B cell (primary cell): ENCODE measurements at regions not wholly inside any gene's neighbourhood (a gene's known extent, or its start where the extent isn't known, plus 50 kb on each side); places are given as distances from the start of the nearest gene placed in this dataset.

Experiments
- ATAC-seq: fragments of 200-7000 bp; cut with Tn5 transposase; one replicate; pipeline ENCODE4 v1.10.0; 2021; ENCODE audit warnings: low read depth, mild to moderate bottlenecking, moderate number of reproducible peaks, moderate library complexity
- CTCF ChIA-PET: fragments of 350-600 bp; sonication (Branson Sonifier 250); formaldehyde crosslinking; loops from one replicate; lab custom pipeline; 2021; ENCODE audit warnings: antibody characterized with exemption, inconsistent platforms; lab: Charles Lee
- POLR2A ChIA-PET: fragments of 350-600 bp; sonication (Branson Sonifier 250); formaldehyde crosslinking; loops from one replicate; lab custom pipeline; 2021; ENCODE audit warnings: antibody characterized with exemption; lab: Charles Lee
- DNase-seq: peaks from one replicate; pipeline ENCODE4 v3.0.0; 2013
- H2AFZ ChIP-seq: 2 replicates; pipeline ENCODE4 v1.6.1; 2012; ENCODE audit warnings: mild to moderate bottlenecking, low read depth, low read length; ENCODE audit not compliant: insufficient read depth, poor library complexity, severe bottlenecking
- H3K27ac ChIP-seq, 2 donors: 1 replicate in 1 of 2; 2 replicates in 1 of 2; pipeline ENCODE4 v1.5.1; 2012 to 2013; ENCODE audit warnings: low read length in 2 of 2, mild to moderate bottlenecking in 2 of 2, moderate library complexity in 1 of 2
- H3K27me3 ChIP-seq, 4 experiments: fragments of 200-600 bp in 1 of 4; sonication (generic) in 1 of 4; replicated peaks in 1 of 4; 1 replicate in 2 of 4; 2 replicates in 2 of 4; pipeline versions ENCODE4 v1.6.1 to v1.7.0; 2013 to 2016; ENCODE audit warnings: low read length in 3 of 4, mild to moderate bottlenecking in 2 of 4, mixed read lengths in 1 of 4, moderate library complexity in 1 of 4; ENCODE audit not compliant: insufficient read depth in 4 of 4, control insufficient read depth in 3 of 4; ENCODE audit errors: control extremely low read depth in 1 of 4
- H3K36me3 ChIP-seq, 2 experiments: replicated peaks in 1 of 2; 1 replicate in 1 of 2; 2 replicates in 1 of 2; pipeline versions ENCODE4 v1.6.1 to v1.7.1; 2013; ENCODE audit warnings: low read length in 1 of 2; ENCODE audit not compliant: insufficient read depth in 2 of 2, control insufficient read depth in 1 of 2; ENCODE audit errors: control extremely low read depth in 1 of 2, extremely low read depth in 1 of 2
- H3K4me1 ChIP-seq, 2 donors: fragments of 200-600 bp in 1 of 2; sonication (generic) in 1 of 2; 1 replicate in 1 of 2; 2 replicates in 1 of 2; pipeline versions ENCODE4 v1.5.1 to v1.6.1; 2013 to 2017; ENCODE audit warnings: low read length in 2 of 2; ENCODE audit not compliant: control insufficient read depth in 2 of 2, insufficient read depth in 2 of 2
- H3K4me2 ChIP-seq: replicated peaks from 2 replicates; pipeline ENCODE3; 2012; ENCODE audit warnings: mild to moderate bottlenecking, low read depth, low read length; ENCODE audit not compliant: poor library complexity, severe bottlenecking
- H3K4me3 ChIP-seq, 5 experiments: fragments of 200-600 bp in 1 of 5; sonication (generic) in 1 of 5; 1 replicate in 3 of 5; 2 replicates in 2 of 5; pipeline versions ENCODE4 v1.5.1 to v1.7.0; 2011 to 2016; ENCODE audit warnings: low read length in 4 of 5, mild to moderate bottlenecking in 4 of 5, low read depth in 2 of 5, control low read depth in 1 of 5, moderate library complexity in 1 of 5; ENCODE audit not compliant: insufficient read depth in 1 of 5; ENCODE audit errors: control extremely low read depth in 1 of 5, extremely low read depth in 1 of 5
- H3K79me2 ChIP-seq: fragments of 200-600 bp; sonication (generic); one replicate; pipeline ENCODE4 v1.6.0; 2016; ENCODE audit warnings: low read length; ENCODE audit not compliant: control insufficient read depth, insufficient read depth
- H3K9ac ChIP-seq: fragments of 200-600 bp; sonication (generic); 2 replicates; pipeline ENCODE4 v1.6.1; 2017; ENCODE audit warnings: mild to moderate bottlenecking, low read length, moderate library complexity
- H3K9me3 ChIP-seq, 3 donors: one replicate each; pipeline versions ENCODE4 v1.6.1 to v1.7.1; 2013; ENCODE audit warnings: low read length in 2 of 3; ENCODE audit not compliant: control insufficient read depth in 2 of 3, insufficient read depth in 1 of 3; ENCODE audit errors: control extremely low read depth in 1 of 3
- H4K20me1 ChIP-seq: 2 replicates; pipeline ENCODE4 v1.6.0; 2012; ENCODE audit warnings: mild to moderate bottlenecking, low read length; ENCODE audit not compliant: insufficient read depth, control insufficient read depth, poor library complexity, severe bottlenecking
- H3K27ac Mint-ChIP-seq: one replicate; pipeline ENCODE4 v1.8.0; 2021; ENCODE audit warnings: mixed read lengths
- H3K27me3 Mint-ChIP-seq: one replicate; pipeline ENCODE4 v1.8.0; 2021; ENCODE audit warnings: mixed read lengths
- H3K4me1 Mint-ChIP-seq: one replicate; pipeline ENCODE4 v1.8.0; 2021; ENCODE audit warnings: mixed read lengths
- H3K4me3 Mint-ChIP-seq: one replicate; pipeline ENCODE4 v1.8.0; 2021; ENCODE audit warnings: mixed read lengths
- H3K9me3 Mint-ChIP-seq: one replicate; pipeline ENCODE4 v1.8.0; 2022; ENCODE audit warnings: mixed read lengths; ENCODE audit not compliant: insufficient read depth
- EZH2 ChIP-seq: IDR thresholded peaks from 2 replicates; pipeline ENCODE4 v1.6.1; 2012; ENCODE audit warnings: borderline replicate concordance, low read depth, mild to moderate bottlenecking, moderate library complexity, low read length; ENCODE audit not compliant: insufficient read depth, poor library complexity, severe bottlenecking
- WGBS: methylation state at CpG from one replicate; pipeline ENCODE4 v1.1.5; 2013; ENCODE audit warnings: missing lambda C conversion rate; ENCODE audit not compliant: insufficient coverage; 5-methylcytosine and 5-hydroxymethylcytosine counted together
- intact Hi-C: fragments of 100-400 bp; cut with micrococcal nuclease; formaldehyde crosslinking; loops from one replicate; pipeline ENCODE4 v1.10.0; 2022
- TF ChIP-seq, protein P1 (sequence below): fragments of 200-600 bp; IDR thresholded peaks from one replicate; pipeline ENCODE4 v1.8.0; 2022; ENCODE audit warnings: antibody characterized with exemption, mild to moderate bottlenecking

DNA sequence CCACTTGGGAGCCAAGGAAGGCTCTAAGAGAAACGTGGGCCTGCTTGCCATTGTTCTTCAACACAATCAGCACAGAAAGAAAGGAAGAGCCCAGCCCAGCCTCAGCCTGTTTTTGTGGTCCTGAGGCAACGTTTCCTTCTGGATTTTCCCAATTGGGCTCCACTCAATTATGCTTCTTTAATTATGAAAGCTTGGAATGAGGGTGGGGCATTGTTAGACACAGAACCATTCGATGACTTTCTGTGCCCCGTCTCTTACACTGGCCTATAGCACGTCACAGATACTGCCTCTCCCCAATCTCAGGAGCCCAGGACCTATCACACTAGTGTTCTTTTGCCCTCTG is 207.4 kb downstream of the ZFP36L2 start:
- Histone ChIP-seq H3K4me1 (no peaks in the 10 kb centered on the region), H3K9ac (no peak overlapping the region), H3K27ac (no peak overlapping the region), H4K20me1 (no peaks in the 10 kb centered on the region), H2AFZ (no peak overlapping the region), H3K9me3 (peaks cover 0 to 30% (median 8%) of the 10 kb centered on the region in 3 donors), H3K4me3 (no peak overlapping the region), H3K4me2 (no peak overlapping the region), H3K79me2 (no peaks in the 10 kb centered on the region), H3K36me3 (no peaks in the 10 kb centered on the region), H3K27me3 (no peaks in the 10 kb centered on the region)
- ChIA-PET CTCF (interaction anchor here (1.2 kb wide), 1 partner anchor 465 kb away, joined by 4 read pairs; no protein-coding TSS in a partner anchor), POLR2A (no interaction called here)
- intact Hi-C loops: no loop called here
- no peak overlapping the region for H3K27ac Mint-ChIP-seq
- no peak overlapping the region for H3K4me3 Mint-ChIP-seq
- H3K27me3 Mint-ChIP-seq: peaks cover 14% of the 10 kb centered on the region
- WGBS: no CpG with 5 or more reads among the region's 5 CpGs
- H3K4me1 Mint-ChIP-seq: no peaks in the 10 kb centered on the region
- no peaks in the 10 kb centered on the region for H3K9me3 Mint-ChIP-seq
- DNase-seq: no peak
- no peak for TF ChIP-seq EZH2
- TF ChIP-seq, protein P1, sequence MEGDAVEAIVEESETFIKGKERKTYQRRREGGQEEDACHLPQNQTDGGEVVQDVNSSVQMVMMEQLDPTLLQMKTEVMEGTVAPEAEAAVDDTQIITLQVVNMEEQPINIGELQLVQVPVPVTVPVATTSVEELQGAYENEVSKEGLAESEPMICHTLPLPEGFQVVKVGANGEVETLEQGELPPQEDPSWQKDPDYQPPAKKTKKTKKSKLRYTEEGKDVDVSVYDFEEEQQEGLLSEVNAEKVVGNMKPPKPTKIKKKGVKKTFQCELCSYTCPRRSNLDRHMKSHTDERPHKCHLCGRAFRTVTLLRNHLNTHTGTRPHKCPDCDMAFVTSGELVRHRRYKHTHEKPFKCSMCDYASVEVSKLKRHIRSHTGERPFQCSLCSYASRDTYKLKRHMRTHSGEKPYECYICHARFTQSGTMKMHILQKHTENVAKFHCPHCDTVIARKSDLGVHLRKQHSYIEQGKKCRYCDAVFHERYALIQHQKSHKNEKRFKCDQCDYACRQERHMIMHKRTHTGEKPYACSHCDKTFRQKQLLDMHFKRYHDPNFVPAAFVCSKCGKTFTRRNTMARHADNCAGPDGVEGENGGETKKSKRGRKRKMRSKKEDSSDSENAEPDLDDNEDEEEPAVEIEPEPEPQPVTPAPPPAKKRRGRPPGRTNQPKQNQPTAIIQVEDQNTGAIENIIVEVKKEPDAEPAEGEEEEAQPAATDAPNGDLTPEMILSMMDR: no peak
- ATAC-seq: no peak

DNA sequence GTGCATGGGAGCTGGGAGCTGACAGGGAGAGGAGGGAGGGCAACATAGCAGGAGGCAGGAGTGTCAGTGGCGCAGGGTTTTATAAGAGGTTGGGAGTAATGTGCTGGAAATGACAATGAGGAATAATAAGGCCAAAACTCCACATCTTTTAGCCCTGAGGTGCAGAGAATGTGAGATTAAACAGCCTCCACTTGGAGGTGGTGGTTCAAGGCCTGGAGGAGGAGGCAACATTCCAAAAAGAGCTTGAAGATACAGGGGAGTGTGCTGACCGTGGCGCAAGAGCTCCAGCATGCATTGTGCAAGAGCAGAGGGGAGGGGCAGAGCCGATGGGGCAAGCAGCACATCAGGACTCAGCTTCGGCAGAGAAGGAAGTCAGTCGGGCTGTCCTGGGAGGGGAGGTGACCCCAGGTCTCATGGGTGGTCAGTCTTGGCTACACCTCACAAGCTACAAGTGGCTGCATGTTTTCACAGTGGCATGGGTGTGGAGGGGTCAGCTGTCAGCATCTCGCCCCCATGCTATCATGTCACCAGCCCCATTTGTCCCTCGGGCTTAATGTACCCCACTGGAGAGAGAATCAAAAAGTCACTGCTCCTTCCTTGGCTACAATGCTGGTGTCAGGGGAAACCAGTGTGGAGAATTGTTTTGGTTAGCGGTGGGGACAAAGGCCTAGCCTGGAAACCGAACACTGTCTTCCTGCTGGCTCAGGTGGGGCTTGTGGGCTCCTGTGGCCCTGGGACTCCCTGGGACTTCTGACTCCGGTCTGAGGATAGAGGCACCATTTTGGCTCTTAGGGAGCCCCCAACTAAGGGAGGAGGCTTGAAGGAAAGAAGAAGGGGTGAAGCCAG is 208.0 kb downstream of the ZFP36L2 start:
- Histone ChIP-seq H3K4me2 (no peak overlapping the region), H2AFZ (no peak overlapping the region), H3K27ac (no peak overlapping the region), H4K20me1 (no peaks in the 10 kb centered on the region), H3K9ac (no peak overlapping the region), H3K36me3 (no peaks in the 10 kb centered on the region), H3K9me3 (peaks cover 0 to 30% (median 8%) of the 10 kb centered on the region in 3 donors), H3K4me1 (no peaks in the 10 kb centered on the region), H3K27me3 (no peaks in the 10 kb centered on the region), H3K4me3 (no peak overlapping the region), H3K79me2 (no peaks in the 10 kb centered on the region)
- no peak for TF ChIP-seq EZH2
- TF ChIP-seq, protein P1: no peak
- intact Hi-C loops: no loop called here
- no peaks in the 10 kb centered on the region for H3K4me1 Mint-ChIP-seq
- peaks cover 14% of the 10 kb centered on the region for H3K27me3 Mint-ChIP-seq
- POLR2A ChIA-PET: interaction anchor here (0.5 kb wide), 1 partner anchor 285 kb away, joined by 4 read pairs; no protein-coding TSS in a partner anchor
- no peak for DNase-seq
- H3K4me3 Mint-ChIP-seq: no peak overlapping the region
- CTCF ChIA-PET: interaction anchor here (1.2 kb wide), 1 partner anchor 466 kb away, joined by 4 read pairs; no protein-coding TSS in a partner anchor
- 96% methylated on average over 9 of the region's 11 CpGs for WGBS
- H3K27ac Mint-ChIP-seq: no peak overlapping the region
- no peak for ATAC-seq
- no peaks in the 10 kb centered on the region for H3K9me3 Mint-ChIP-seq
